ENCODE measurements at regions not wholly inside any gene's neighbourhood (a gene's known extent, or its start where the extent isn't known, plus 50 kb on each side); places are given as distances from the start of the nearest gene placed in this dataset.
A peak's percentile ranks its signal among the peaks of the same experiment; 100 is the strongest.

- no peak for DNase-seq (ENCODE audit: low read depth in 2 of 2)
Observed at GRCh38 chr6:21377356-21377755, 216.2 kb upstream of the SOX4 start.

GRCh38 chr6:21381331-21381963 lies 212.1 kb upstream of the SOX4 start:
- DNase-seq (ENCODE audit: low read depth in 2 of 2), result no peak

GRCh38 chr6:21382821-21383449 lies 210.6 kb upstream of the SOX4 start:
- no peak for DNase-seq (ENCODE audit: low read depth in 2 of 2)

GRCh38 chr6:21383450-21384085 lies 210.0 kb upstream of the SOX4 start:
- DNase-seq (ENCODE audit: low read depth in 2 of 2), result no peak

GRCh38 chr6:21384216-21384615 lies 209.3 kb upstream of the SOX4 start:
- DNase-seq (ENCODE audit: low read depth in 2 of 2), result no peak

GRCh38 chr6:21386744-21387143 lies 206.8 kb upstream of the SOX4 start:
- no peak for DNase-seq (ENCODE audit: low read depth in 2 of 2)

- DNase-seq (ENCODE audit: low read depth in 2 of 2), result no peak
Observed at GRCh38 chr6:21390532-21391213, 202.9 kb upstream of the SOX4 start.

- no peak for DNase-seq (ENCODE audit: low read depth in 2 of 2)
Observed at GRCh38 chr6:21392177-21392576, 201.4 kb upstream of the SOX4 start.

GRCh38 chr6:21393441-21394165 lies 199.9 kb upstream of the SOX4 start:
- no peak for DNase-seq (ENCODE audit: low read depth in 2 of 2)

GRCh38 chr6:21395121-21395520 lies 198.4 kb upstream of the SOX4 start:
- DNase-seq (ENCODE audit: low read depth in 2 of 2), result peak; percentile 62 to 71

GRCh38 chr6:21396313-21396712 lies 197.2 kb upstream of the SOX4 start:
- DNase-seq (ENCODE audit: low read depth in 2 of 2), result peak; percentile 56 to 61

- no peak for DNase-seq (ENCODE audit: low read depth in 2 of 2)
Observed at GRCh38 chr6:21398741-21399325, 194.7 kb upstream of the SOX4 start.

- DNase-seq (ENCODE audit: low read depth in 2 of 2), result peak in 1 of 2 experiments; percentile 9
Observed at GRCh38 chr6:21402368-21402767, 191.2 kb upstream of the SOX4 start.

- DNase-seq (ENCODE audit: low read depth in 2 of 2), result no peak
Observed at GRCh38 chr6:21404577-21404976, 189.0 kb upstream of the SOX4 start.

GRCh38 chr6:21406316-21406715 lies 187.2 kb upstream of the SOX4 start:
- no peak for DNase-seq (ENCODE audit: low read depth in 2 of 2)

- DNase-seq (ENCODE audit: low read depth in 2 of 2), result no peak
Observed at GRCh38 chr6:21409231-21409630, 184.3 kb upstream of the SOX4 start.

- DNase-seq (ENCODE audit: low read depth in 2 of 2), result no peak
Observed at GRCh38 chr6:21413428-21413827, 180.1 kb upstream of the SOX4 start.

GRCh38 chr6:21414065-21414464 lies 179.5 kb upstream of the SOX4 start:
- DNase-seq (ENCODE audit: low read depth in 2 of 2), result no peak

- no peak for DNase-seq (ENCODE audit: low read depth in 2 of 2)
Observed at GRCh38 chr6:21420146-21420878, 173.2 kb upstream of the SOX4 start.

- no peak for DNase-seq (ENCODE audit: low read depth in 2 of 2)
Observed at GRCh38 chr6:21420926-21421325, 172.6 kb upstream of the SOX4 start.

Measured in fibroblast of skin of left quadriceps (primary cell).